ENCODE measurements at regions not wholly inside any gene's neighbourhood (a gene's known extent, or its start where the extent isn't known, plus 50 kb on each side); places are given as distances from the start of the nearest gene placed in this dataset.

DNA sequence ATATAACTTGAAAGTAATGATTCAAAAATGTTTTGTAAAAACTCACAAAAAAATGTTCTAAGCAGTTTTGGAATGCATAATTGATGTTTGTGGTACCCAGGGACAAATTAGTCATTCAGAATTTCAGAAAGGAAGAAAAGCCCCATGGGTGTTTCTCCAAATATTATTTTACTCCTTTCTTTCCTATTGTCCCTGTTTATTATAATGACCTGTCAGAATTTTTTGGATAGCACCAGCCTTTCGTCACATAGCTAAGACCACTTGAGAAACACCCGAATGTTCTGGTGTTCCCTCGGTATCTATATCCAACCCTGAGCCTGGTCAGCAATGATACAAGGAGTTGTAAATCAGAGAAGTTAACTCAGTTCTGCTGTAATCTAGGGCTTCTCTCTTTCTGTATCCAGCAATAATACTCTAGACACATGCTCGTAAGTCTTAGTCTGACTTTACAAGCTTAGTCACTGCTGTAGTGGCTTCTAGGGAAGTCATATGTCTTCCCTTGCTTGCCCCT, 64.8 kb upstream of the MEOX2 start:
- Mint-ChIP-seq H3K27me3 (ENCODE audit: insufficient read depth, unreplicated experiment) (peaks cover 19% of the 10 kb centered on the region), H3K4me3 (ENCODE audit: unreplicated experiment) (no peak overlapping the region), H3K36me3 (ENCODE audit: insufficient read depth, unreplicated experiment) (no peaks in the 10 kb centered on the region), H3K4me1 (ENCODE audit: insufficient read depth, unreplicated experiment) (no peaks in the 10 kb centered on the region), H3K9me3 (ENCODE audit: unreplicated experiment) (no peaks in the 10 kb centered on the region), H3K27ac (ENCODE audit: low read depth, unreplicated experiment) (no peak overlapping the region)
- no peak for DNase-seq (ENCODE audit: unreplicated experiment)
- no peak for TF ChIP-seq CTCF (IDR thresholded peaks at IDR 0.05; ENCODE audit: unreplicated experiment)
- intact Hi-C loops (cut with micrococcal nuclease), result no loop called here
- no TSS peak for BruUV-seq (replicated peaks)
- ChIA-PET POLR2A (interaction anchor here (0.7 kb wide), 1 partner anchor 29 kb away, joined by 5 read pairs; no protein-coding TSS in a partner anchor), CTCF (no interaction called here)

DNA sequence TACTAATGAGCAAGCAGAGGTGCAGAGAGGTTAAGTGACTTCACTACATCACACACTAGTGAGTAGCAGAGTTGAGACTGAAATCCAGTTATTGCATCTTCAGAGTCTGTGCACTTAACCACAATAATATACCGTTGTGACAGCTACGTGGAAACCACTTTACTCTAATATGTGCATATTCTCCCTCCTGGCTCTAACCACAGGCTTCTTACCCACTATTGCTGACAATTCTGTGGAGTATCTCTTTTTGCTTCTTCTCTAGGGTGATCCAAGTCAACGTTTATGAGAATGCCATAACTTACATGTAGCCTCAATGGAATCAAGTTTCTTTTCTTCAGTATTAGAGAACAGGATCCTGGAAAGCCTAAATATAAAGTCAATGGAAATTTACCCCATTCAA, 64.2 kb upstream of the MEOX2 start:
- no peak overlapping the region for H3K4me3 Mint-ChIP-seq (ENCODE audit: unreplicated experiment)
- BruUV-seq (replicated peaks), result no TSS peak
- intact Hi-C loops (cut with micrococcal nuclease), result no loop called here
- no peak for DNase-seq (ENCODE audit: unreplicated experiment)
- TF ChIP-seq CTCF (IDR thresholded peaks at IDR 0.05; ENCODE audit: unreplicated experiment), result no peak
- H3K9me3 Mint-ChIP-seq (ENCODE audit: unreplicated experiment), result no peaks in the 10 kb centered on the region
- peaks cover 15% of the 10 kb centered on the region for H3K27me3 Mint-ChIP-seq (ENCODE audit: insufficient read depth, unreplicated experiment)
- ChIA-PET POLR2A (no interaction called here), CTCF (no interaction called here)
- no peaks in the 10 kb centered on the region for H3K4me1 Mint-ChIP-seq (ENCODE audit: insufficient read depth, unreplicated experiment)
- H3K27ac Mint-ChIP-seq (ENCODE audit: low read depth, unreplicated experiment), result no peak overlapping the region
- no peaks in the 10 kb centered on the region for H3K36me3 Mint-ChIP-seq (ENCODE audit: insufficient read depth, unreplicated experiment)

DNA sequence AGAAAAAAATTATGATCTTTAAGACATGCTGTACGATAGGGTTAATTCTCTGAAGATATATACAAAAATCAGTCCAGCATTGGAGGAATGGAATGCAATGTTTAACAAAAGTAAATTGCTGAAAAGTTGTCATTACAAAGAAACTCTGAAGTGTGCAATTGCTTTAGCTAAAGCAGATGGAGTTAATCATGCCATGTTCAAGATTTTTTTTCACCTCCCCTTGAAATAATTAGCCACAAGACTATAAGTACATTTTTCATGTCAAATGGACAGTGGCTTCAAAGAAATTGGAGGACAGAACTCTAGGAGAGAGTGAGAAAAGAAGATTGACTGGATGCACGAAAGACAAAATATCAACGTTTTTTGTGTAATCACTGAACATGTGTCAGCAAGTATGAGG, 63.1 kb upstream of the MEOX2 start:
- intact Hi-C loops (cut with micrococcal nuclease), result no loop called here
- Mint-ChIP-seq H3K4me1 (ENCODE audit: insufficient read depth, unreplicated experiment) (no peaks in the 10 kb centered on the region), H3K27me3 (ENCODE audit: insufficient read depth, unreplicated experiment) (peaks cover 15% of the 10 kb centered on the region), H3K36me3 (ENCODE audit: insufficient read depth, unreplicated experiment) (no peaks in the 10 kb centered on the region), H3K27ac (ENCODE audit: low read depth, unreplicated experiment) (no peak overlapping the region), H3K4me3 (ENCODE audit: unreplicated experiment) (no peak overlapping the region), H3K9me3 (ENCODE audit: unreplicated experiment) (no peaks in the 10 kb centered on the region)
- CTCF ChIA-PET, result no interaction called here
- DNase-seq (ENCODE audit: unreplicated experiment), result no peak
- POLR2A ChIA-PET, result no interaction called here
- BruUV-seq (replicated peaks), result no TSS peak
- no peak for TF ChIP-seq CTCF (IDR thresholded peaks at IDR 0.05; ENCODE audit: unreplicated experiment)

- Mint-ChIP-seq H3K4me1 (ENCODE audit: insufficient read depth, unreplicated experiment) (no peaks in the 10 kb centered on the region), H3K27me3 (ENCODE audit: insufficient read depth, unreplicated experiment) (peaks cover 15% of the 10 kb centered on the region), H3K36me3 (ENCODE audit: insufficient read depth, unreplicated experiment) (no peaks in the 10 kb centered on the region), H3K27ac (ENCODE audit: low read depth, unreplicated experiment) (no peak overlapping the region), H3K9me3 (ENCODE audit: unreplicated experiment) (no peaks in the 10 kb centered on the region), H3K4me3 (ENCODE audit: unreplicated experiment) (no peak overlapping the region)
- no TSS peak for BruUV-seq (replicated peaks)
- POLR2A ChIA-PET, result no interaction called here
- CTCF ChIA-PET, result interaction anchor here (0.6 kb wide), 1 partner anchor 426 kb away, joined by 3 read pairs; no protein-coding TSS in a partner anchor
- no peak for TF ChIP-seq CTCF (IDR thresholded peaks at IDR 0.05; ENCODE audit: unreplicated experiment)
- intact Hi-C loops (cut with micrococcal nuclease), result no loop called here
- no peak for DNase-seq (ENCODE audit: unreplicated experiment)
Measured at GRCh38 chr7:15747712-15748111, 61.2 kb upstream of the MEOX2 start.
